NCI-H1417 treated with DMSO at 0.1 percent for 48 hours (cell line): ENCODE measurements at regions not wholly inside any gene's neighbourhood (a gene's known extent, or its start where the extent isn't known, plus 50 kb on each side); places are given as distances from the start of the nearest gene placed in this dataset.

Source experiments
- DNase-seq: peaks from one replicate; lab custom pipeline; 2025; lab: John Stamatoyannopoulos, UW

- DNase-seq, result no peak
Measured at GRCh38 chr14:98751110-98751509, 520.9 kb downstream of the BCL11B start.

- no peak for DNase-seq
Measured at GRCh38 chr14:98752660-98753059, 519.3 kb downstream of the BCL11B start.

DNA sequence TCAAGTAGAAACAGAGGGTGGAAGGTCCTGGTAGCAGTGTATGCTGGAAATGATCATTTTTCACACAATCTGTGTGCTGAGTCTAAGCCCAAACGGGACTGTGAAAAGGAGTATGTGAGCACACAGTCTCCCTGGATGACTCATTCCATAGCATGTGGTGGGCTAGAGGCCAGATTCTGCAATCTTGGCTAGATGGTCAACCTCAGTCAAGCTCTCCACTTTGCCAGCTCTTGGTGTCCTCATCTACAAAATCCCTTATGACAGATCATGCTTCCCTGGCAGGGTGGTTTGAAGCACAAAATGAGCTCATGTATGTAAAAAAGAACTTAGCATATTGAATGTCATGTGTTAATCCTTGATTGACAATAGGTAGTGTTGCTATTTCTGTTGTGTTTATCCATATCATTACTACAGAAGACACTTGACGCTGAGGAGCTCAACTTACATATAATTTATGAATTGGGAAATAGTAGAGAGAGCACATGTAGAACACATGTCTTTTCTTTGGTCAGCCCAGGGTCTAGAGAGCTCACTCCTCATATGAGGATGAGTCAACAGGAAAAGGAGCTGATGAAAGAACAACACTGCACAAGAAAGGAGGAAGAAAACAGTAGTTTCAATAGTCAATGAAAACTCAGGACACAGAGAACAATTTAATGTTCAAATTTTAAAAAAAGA lies 517.5 kb downstream of the BCL11B start:
- no peak for DNase-seq

- DNase-seq, result no peak
Measured at GRCh38 chr14:98756749-98757148, 515.2 kb downstream of the BCL11B start.

GRCh38 chr14:98758440-98758839 lies 513.6 kb downstream of the BCL11B start:
- DNase-seq, result no peak

- no peak for DNase-seq
Measured at GRCh38 chr14:98761993-98762392, 510.0 kb downstream of the BCL11B start.

DNA sequence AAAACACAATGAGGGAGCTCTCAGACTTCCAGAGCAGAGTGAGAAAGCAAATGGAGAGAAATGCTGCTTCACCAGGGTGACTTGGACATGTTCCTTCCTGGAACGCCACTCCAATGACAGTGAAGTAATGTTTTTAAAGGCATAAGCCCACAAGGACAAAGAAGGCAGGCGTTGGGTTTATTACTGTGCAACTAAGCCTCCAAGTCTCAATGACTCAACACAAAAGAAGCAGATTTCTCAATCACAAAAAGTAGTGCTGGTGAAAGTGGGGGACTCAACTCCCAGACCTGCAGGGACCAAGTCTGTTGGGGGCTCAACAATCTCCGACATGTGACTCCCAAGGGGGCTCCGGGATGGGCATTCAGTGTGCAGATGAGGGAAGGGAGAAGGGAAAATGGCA lies 505.2 kb downstream of the BCL11B start:
- DNase-seq, result no peak

- DNase-seq, result no peak
Measured at GRCh38 chr14:98769326-98769725, 502.7 kb downstream of the BCL11B start.

DNA sequence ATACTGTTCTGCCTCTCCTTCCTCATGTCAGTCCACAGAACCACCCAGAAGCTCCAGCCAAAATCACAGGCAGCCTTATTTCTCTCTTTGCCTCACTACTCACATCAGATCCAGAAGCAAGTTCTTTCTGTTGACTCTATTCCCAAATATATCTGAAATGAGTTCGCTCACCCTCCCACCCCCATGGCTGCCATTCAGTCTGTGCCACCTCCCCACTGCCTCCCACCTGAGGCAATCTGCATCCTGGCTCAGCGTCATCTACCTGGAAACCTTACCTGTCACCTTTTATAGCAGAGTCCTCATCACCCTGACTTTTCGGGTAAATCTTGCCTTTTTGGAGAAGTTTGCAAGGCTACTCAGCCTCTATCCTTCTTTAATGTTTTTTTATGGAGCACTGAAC lies 501.8 kb downstream of the BCL11B start:
- no peak for DNase-seq

DNA sequence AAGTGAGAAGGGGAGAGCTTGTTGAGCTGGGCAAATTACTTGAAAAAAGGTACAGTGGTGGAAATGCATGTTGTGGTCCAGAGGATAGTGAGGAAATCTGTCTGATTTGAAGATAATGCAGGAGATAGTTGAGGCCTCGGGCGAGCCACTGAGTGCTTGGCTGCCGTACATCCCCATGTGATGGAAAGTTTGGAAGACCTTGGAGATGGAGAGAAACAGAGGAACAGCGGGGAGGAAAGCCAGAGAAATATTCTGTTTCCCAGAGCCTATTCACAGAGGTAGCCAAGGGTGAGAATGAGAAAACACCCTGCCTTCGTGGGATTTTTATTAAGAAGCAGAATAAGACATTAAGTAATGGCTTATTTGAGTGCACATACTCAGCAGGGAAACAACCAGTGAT lies 498.2 kb downstream of the BCL11B start:
- no peak for DNase-seq

DNA sequence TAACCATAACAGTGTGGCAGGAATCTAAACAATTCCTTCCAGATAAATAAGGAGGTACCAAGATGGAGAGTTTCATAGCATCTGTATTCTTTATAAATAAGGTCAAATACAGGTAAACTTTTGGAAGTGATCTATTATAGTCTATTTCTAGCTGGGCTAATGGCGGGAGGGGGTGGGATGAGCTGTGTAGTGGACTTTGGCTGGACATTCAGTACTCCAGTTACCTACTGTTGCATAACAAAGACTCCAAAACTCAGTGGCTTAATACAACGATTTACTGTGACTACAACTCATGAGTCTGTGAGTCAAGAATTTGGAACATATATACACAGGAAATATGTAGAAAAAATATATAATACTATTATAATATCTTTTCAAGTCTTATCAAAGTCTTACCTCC lies 496.1 kb downstream of the BCL11B start:
- no peak for DNase-seq

DNA sequence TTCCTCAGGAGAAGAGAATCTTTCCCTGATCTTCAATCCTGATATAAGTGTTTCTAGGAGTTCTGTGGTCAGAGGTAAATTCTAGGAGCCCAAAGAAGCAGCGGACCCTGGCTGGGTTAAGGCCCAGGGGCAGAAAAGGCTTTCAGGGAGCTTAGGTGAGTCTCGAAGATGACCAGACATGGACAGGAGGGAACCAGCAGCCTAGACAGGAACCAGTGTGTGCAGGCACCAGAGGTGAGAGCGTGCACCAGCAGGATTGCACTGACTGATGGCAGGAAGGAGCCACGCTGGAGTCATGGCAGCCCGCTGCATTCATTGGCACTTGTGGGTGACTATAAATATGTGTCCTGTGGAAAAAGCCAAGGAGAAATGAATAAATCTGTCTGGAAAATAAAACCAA lies 489.9 kb downstream of the BCL11B start:
- DNase-seq, result no peak

- DNase-seq, result no peak
Measured at GRCh38 chr14:98785578-98785977, 486.4 kb downstream of the BCL11B start.

GRCh38 chr14:98786456-98786855 lies 485.5 kb downstream of the BCL11B start:
- DNase-seq, result no peak

GRCh38 chr14:98791661-98792060 lies 480.3 kb downstream of the BCL11B start:
- no peak for DNase-seq

GRCh38 chr14:98792171-98792570 lies 479.8 kb downstream of the BCL11B start:
- no peak for DNase-seq

DNA sequence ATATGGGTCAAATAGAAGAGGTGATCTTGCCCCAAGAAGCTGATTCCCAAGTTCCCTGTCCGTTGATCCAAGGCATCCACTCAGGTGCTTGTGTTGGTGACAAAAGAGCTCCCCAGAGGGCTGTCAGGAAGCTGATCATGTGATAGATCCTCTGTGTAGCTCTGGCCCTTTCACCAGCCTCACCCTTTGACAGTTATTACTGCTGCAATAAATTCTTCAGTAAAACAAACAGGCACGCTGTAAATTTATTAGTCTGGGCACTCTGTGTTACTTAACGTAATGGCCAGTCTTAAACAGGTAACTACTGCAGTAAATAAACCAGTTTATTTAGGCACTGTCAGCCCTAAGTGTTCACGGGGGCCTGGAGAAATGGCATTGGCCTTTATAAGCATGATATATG lies 473.9 kb downstream of the BCL11B start:
- DNase-seq, result peak; percentile 66

GRCh38 chr14:98799891-98800290 lies 472.1 kb downstream of the BCL11B start:
- no peak for DNase-seq

GRCh38 chr14:98802044-98802443 lies 470.0 kb downstream of the BCL11B start:
- DNase-seq, result no peak

GRCh38 chr14:98803196-98803595 lies 468.8 kb downstream of the BCL11B start:
- no peak for DNase-seq

DNA sequence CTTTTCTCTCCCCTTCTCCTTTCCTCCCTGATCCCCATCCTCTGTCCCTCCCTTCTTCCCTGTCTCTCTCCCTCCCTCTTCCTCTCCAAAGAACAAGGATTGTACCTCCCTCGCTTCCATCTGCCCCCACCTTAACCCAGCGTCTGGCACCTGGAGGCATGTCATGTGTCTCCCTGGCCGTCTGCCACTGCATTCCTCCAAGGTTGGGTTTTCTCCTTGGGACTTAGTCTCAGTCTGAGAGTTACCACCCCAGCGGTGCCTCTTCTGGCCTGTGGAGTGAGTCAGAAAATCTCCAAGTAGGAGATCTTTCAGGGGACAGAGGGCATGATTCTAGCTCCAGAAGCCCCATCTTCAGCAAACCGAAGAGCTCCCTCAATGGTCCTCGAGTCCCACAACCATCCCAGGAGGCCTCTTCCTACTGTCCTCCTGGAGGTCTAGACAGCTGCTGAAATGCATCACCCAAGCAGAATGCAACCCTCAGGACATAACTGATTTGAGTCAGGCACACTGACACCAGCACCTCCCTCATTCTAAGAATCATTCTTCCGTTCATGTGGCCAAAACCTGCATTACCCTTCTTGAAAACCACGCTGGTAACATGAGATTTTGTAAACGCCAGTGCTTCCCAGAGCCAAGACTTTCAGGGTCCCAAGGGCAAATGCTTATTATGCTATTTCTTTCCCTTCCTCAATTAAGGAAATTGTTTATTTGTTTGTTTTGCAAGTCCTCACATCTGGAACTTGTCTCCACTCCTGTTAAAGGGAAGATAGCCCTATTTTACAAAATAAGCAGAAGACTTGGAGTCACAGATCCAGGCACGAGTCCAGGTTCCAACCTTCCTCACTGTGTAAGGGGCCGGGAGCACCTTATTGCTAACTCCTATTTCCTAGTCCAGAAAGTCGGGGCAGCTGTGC lies 463.2 kb downstream of the BCL11B start:
- no peak for DNase-seq

DNA sequence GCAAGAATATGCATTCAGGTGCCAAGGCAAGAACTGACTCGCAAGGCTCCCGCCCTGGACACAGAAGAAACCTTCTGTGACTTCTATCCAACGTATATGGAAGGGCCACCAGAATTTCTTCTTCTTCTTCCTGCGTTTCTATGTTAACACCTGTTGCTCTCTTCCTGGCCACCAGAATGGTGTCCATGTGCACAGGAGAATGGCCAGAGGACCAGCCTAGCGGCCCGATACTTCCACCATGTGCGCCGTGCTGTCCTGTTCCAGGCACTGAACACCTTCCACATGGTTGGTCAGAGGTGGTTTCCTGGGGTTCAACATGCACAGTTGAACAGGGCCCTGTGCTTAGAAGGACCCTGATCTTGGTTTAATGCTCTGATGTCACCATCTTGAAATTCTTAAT lies 455.8 kb downstream of the BCL11B start:
- DNase-seq, result no peak

GRCh38 chr14:98816720-98817119 lies 455.3 kb downstream of the BCL11B start:
- DNase-seq, result no peak
